Adrenal gland (tissue), 9 donors: ENCODE measurements at regions not wholly inside any gene's neighbourhood (a gene's known extent, or its start where the extent isn't known, plus 50 kb on each side); places are given as distances from the start of the nearest gene placed in this dataset.

ENCODE experiments used
- DNase-seq, 7 donors: peaks; one replicate each; pipeline ENCODE4 v3.0.0-alpha.2; 2019 to 2020
- H3K27ac ChIP-seq, 5 donors: fragments of 200-600 bp; sonication (generic) in 4 of 5; 1 replicate in 3 of 5; 2 replicates in 2 of 5; pipeline versions ENCODE4 v1.5.1 to v1.8.0; 2016 to 2020; ENCODE audit warnings: mild to moderate bottlenecking in 1 of 5
- H3K27me3 ChIP-seq: fragments of 200-600 bp; 2 replicates; pipeline ENCODE4 v1.8.0; 2021
- H3K36me3 ChIP-seq, 2 donors: fragments of 200-600 bp; replicated peaks in 1 of 2; 1 replicate in 1 of 2; 2 replicates in 1 of 2; pipeline versions ENCODE4 v1.5.1 to v1.8.0; 2018 to 2022
- H3K4me1 ChIP-seq, 2 donors: fragments of 200-600 bp; replicated peaks in 1 of 2; 1 replicate in 1 of 2; 2 replicates in 1 of 2; pipeline versions ENCODE4 v1.5.1 to v1.8.0; 2018 to 2021
- H3K4me3 ChIP-seq, 4 donors: fragments of 200-600 bp; sonication (generic) in 3 of 4; one replicate each; pipeline ENCODE4 v1.5.1; 2016 to 2018
- H3K9me3 ChIP-seq, 3 donors: fragments of 200-600 bp; sonication (generic) in 1 of 3; replicated peaks in 1 of 3; 1 replicate in 2 of 3; 2 replicates in 1 of 3; pipeline versions ENCODE4 v1.5.1 to v1.8.0; 2016 to 2021
- CTCF ChIP-seq, 6 experiments: fragments of 450-650 bp in 4 of 6; fragments of 200-600 bp in 2 of 6; sonication (generic) in 1 of 6; IDR thresholded peaks; 1 replicate in 5 of 6; 2 replicates in 1 of 6; pipeline versions ENCODE4 v1.5.1 to v1.8.0; 2016 to 2021; ENCODE audit warnings: antibody characterized with exemption in 6 of 6, mild to moderate bottlenecking in 2 of 6, moderate library complexity in 1 of 6
- POLR2A ChIP-seq, 2 donors: fragments of 450-650 bp; IDR thresholded peaks; one replicate each; pipeline ENCODE4 v1.6.1; 2017; ENCODE audit warnings: antibody characterized with exemption in 2 of 2, mild to moderate bottlenecking in 2 of 2, moderate library complexity in 1 of 2
- WGBS, 4 donors: extraction: QIAGEN DNeasy Blood & Tissue Kit in 2 of 4; methylation state at CpG; one replicate each; pipeline versions ENCODE4 v1.1.5 to v1.1.7; 2013 to 2017; 5-methylcytosine and 5-hydroxymethylcytosine counted together
- intact Hi-C, 2 donors: fragments of 100-400 bp; cut with DNase I; formaldehyde crosslinking; loops; one replicate each; pipeline versions ENCODE4 v1.14.1 to v1.15.0; 2022 to 2023
- donor health status: healthy with polysubstance abuse.
- donor health status: Bipolar disorder and iron deficiency.
- donor health status: DM: yes; HTN: yes; CAD: no.
- donor health status: DM: no; HTN: no; CAD: no.
- donor health status: DM: no; HTN: no; CAD: no.

DNA sequence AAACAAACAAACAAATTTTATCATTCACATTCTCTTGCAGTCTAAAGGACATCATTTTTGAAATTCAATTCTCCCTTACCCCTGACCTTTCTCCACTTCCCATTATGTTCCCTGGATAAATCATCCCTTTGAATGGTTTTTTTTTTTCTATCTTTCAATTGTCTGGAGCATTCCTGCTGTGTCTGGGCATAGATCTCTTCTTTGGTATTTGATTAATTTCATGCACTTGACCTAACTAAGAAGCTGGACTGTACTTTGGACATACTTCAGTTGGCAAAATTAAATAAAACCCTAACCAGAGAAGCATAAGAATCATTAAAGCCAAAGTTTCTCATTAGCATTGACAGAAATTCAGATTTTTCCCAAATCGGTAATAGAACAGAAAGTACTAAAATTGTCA, 163.6 kb upstream of the BMP4 start:
- TF ChIP-seq CTCF (IDR thresholded peaks at IDR 0.05) (no peak), POLR2A (IDR thresholded peaks at IDR 0.05) (no peak)

DNA sequence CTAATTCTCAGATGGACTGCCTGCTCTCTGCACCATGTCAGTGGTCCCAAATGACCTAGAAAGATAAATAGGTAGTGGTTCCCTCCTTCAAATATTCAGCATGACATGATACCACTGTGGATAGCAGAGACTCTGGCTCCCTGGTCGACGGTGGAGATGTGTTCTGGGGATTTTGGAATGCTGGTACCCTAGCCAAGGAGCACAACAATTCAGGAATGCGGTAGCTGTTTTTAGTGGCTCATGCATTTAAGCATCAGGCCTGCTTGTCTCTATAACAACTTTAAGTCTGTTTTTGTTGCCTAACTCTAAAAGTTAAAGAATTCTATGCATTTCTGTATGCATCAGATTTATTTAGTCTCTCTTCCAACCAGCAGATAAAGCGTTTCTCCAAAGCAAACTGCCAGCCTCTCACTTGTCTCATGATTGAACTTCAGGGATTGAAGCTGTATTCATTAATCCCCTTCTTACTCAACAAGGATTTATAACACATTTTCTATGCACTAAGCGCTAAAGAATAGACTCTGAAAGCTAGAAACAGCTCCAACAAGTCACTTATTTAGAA, 164.9 kb upstream of the BMP4 start:
- DNase-seq: no peak
- Histone ChIP-seq H3K9me3 (no peaks in the 10 kb centered on the region), H3K27ac (no peak overlapping the region), H3K36me3 (no peaks in the 10 kb centered on the region), H3K4me1 (peaks cover 24 to 42% of the 10 kb centered on the region in 2 donors), H3K27me3 (no peaks in the 10 kb centered on the region), H3K4me3 (no peak overlapping the region)
- intact Hi-C loops: no loop called here
- TF ChIP-seq POLR2A (IDR thresholded peaks at IDR 0.05): no peak
- no peak for TF ChIP-seq CTCF (IDR thresholded peaks at IDR 0.05)
- 75 to 87% (median 86%) methylated on average over 5 of the region's 5 CpGs for WGBS, 4 donors

More for the DNA sequence above, 163.6 kb upstream of the BMP4 start:
- Histone ChIP-seq H3K27me3 (no peaks in the 10 kb centered on the region), H3K36me3 (no peaks in the 10 kb centered on the region), H3K4me1 (peaks cover 24 to 50% of the 10 kb centered on the region in 2 donors), H3K27ac (peak overlapping the region in 4 of 5 donors; percentile 7 to 36 (median 22)), H3K9me3 (no peaks in the 10 kb centered on the region), H3K4me3 (no peak overlapping the region)
- DNase-seq: no peak
- 27 to 47% (median 40%) methylated on average over 1 of the region's 1 CpG for WGBS, 4 donors
- intact Hi-C loops: no loop called here

DNA sequence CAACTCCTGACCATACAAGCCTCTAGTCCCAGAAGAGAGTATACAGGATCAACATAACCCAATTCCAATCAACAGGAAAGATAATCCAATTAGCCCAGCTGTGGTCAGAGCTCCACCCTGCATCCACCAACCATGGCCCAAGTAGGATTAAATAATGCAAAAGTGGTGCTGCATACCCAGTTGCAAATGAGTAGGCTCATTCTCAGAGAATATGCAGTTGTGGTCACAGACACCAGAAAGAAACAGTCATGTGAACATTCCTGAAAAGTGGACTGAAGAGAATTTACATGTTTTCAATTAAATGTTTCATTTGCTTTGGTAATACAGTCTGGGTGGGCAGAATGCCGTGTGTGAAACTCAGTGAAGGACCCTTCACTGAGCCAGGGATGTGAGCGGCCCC, 167.2 kb upstream of the BMP4 start:
- intact Hi-C loops: no loop called here
- H3K9me3 ChIP-seq: no peaks in the 10 kb centered on the region
- peaks cover 7 to 19% of the 10 kb centered on the region in 2 donors for H3K4me1 ChIP-seq
- no peak overlapping the region for H3K27ac ChIP-seq
- H3K36me3 ChIP-seq: no peaks in the 10 kb centered on the region
- no peaks in the 10 kb centered on the region for H3K27me3 ChIP-seq
- no peak overlapping the region for H3K4me3 ChIP-seq
- WGBS, 4 donors: 93 to 100% (median 96%) methylated on average over 2 of the region's 2 CpGs
- no peak for TF ChIP-seq POLR2A (IDR thresholded peaks at IDR 0.05)
- TF ChIP-seq CTCF (IDR thresholded peaks at IDR 0.05): no peak
- DNase-seq: no peak

DNA sequence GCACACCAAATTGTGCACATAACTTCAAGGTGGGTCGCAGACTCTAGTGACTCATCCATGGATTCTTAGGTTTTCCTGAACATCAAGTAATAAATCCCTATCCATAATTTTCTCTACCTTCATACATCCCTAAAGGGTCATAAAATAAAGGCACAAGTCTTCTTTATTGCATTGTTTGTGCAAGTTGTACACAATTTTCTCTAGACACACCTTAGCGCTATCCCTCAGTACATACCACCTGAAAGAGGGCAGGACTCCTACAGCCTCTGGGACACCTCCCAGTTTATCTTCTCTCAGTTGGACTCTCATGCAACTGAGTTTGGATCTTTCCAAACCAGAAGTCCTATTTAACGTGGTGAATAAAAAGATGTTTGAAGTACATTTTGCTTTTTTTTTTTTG, 168.5 kb upstream of the BMP4 start:
- 95 to 96% (median 96%) methylated on average over 3 of the region's 3 CpGs for WGBS, 4 donors
- Histone ChIP-seq H3K36me3 (no peaks in the 10 kb centered on the region), H3K4me1 (peaks cover 2 to 13% of the 10 kb centered on the region in 2 donors), H3K27me3 (no peaks in the 10 kb centered on the region), H3K27ac (no peak overlapping the region), H3K4me3 (no peak overlapping the region), H3K9me3 (no peaks in the 10 kb centered on the region)
- DNase-seq: no peak
- intact Hi-C loops: no loop called here
- TF ChIP-seq POLR2A (IDR thresholded peaks at IDR 0.05): no peak
- TF ChIP-seq CTCF (IDR thresholded peaks at IDR 0.05): no peak
